ENCODE measurements at regions not wholly inside any gene's neighbourhood (a gene's known extent, or its start where the extent isn't known, plus 50 kb on each side); places are given as distances from the start of the nearest gene placed in this dataset.

- intact Hi-C loops (cut with DNase I), result no loop called here
- no peaks in the 10 kb centered on the region for H3K9me3 ChIP-seq
- no peak overlapping the region for H3K4me3 ChIP-seq (replicated peaks in 1 of 3)
- no peak overlapping the region for H3K27ac ChIP-seq
- WGBS, 2 donors, result 82 to 91% methylated on average over 3 of the region's 3 CpGs
- H3K4me1 ChIP-seq, result no peaks in the 10 kb centered on the region
- no peak for DNase-seq
- no peaks in the 10 kb centered on the region for H3K27me3 ChIP-seq
- H3K36me3 ChIP-seq, result no peaks in the 10 kb centered on the region
- TF ChIP-seq CTCF (IDR thresholded peaks at IDR 0.05), result no peak
- TF ChIP-seq POLR2A (IDR thresholded peaks at IDR 0.05), result no peak
Measured at GRCh38 chr5:161036296-161036695, 184.3 kb upstream of the ATP10B start.

DNA sequence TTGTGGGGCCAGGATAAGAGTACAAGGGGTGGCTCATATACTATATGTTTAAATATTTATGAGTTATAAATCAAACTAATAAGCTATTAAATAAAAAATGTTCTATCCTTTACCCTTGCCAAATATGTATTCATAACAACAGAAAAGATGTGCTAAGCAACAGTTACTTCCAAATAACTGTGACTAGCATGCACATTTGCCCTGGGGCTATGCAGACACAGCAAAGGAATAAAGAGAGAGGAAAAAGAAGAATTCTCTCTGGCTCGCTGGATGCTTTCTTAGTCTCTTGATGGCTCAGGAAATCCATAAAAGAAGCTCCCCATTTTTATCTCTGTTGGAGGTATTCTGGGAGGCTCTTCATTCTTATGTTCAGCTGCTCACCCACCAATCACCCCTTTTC, 182.4 kb upstream of the ATP10B start:
- Histone ChIP-seq H3K9me3 (no peaks in the 10 kb centered on the region), H3K4me3 (replicated peaks in 1 of 3) (no peak overlapping the region), H3K27me3 (no peaks in the 10 kb centered on the region), H3K27ac (no peak overlapping the region), H3K4me1 (no peaks in the 10 kb centered on the region), H3K36me3 (no peaks in the 10 kb centered on the region)
- WGBS, 2 donors, result 87 to 94% methylated on average over 1 of the region's 1 CpG
- no peak for DNase-seq
- intact Hi-C loops (cut with DNase I), result no loop called here
- TF ChIP-seq CTCF (IDR thresholded peaks at IDR 0.05) (no peak), POLR2A (IDR thresholded peaks at IDR 0.05) (no peak)

GRCh38 chr5:161030229-161030628, 178.2 kb upstream of the ATP10B start:
- Histone ChIP-seq H3K4me3 (replicated peaks in 1 of 3) (no peak overlapping the region), H3K36me3 (no peaks in the 10 kb centered on the region), H3K4me1 (no peaks in the 10 kb centered on the region), H3K27me3 (no peaks in the 10 kb centered on the region), H3K27ac (no peak overlapping the region), H3K9me3 (no peaks in the 10 kb centered on the region)
- no peak for DNase-seq
- 47% methylated on average over 3 of the region's 3 CpGs for WGBS, 2 donors
- TF ChIP-seq CTCF (IDR thresholded peaks at IDR 0.05) (no peak), POLR2A (IDR thresholded peaks at IDR 0.05) (no peak)
- intact Hi-C loops (cut with DNase I), result no loop called here

- H3K27ac ChIP-seq, result no peak overlapping the region
- H3K4me3 ChIP-seq (replicated peaks in 1 of 3), result no peak overlapping the region
- H3K27me3 ChIP-seq, result no peaks in the 10 kb centered on the region
- no peaks in the 10 kb centered on the region for H3K9me3 ChIP-seq
- DNase-seq, result no peak
- no peaks in the 10 kb centered on the region for H3K36me3 ChIP-seq
- intact Hi-C loops (cut with DNase I), result no loop called here
- TF ChIP-seq POLR2A (IDR thresholded peaks at IDR 0.05) (no peak), CTCF (IDR thresholded peaks at IDR 0.05) (no peak)
- no peaks in the 10 kb centered on the region for H3K4me1 ChIP-seq
Measured at GRCh38 chr5:161027763-161028162, 175.8 kb upstream of the ATP10B start.

DNA sequence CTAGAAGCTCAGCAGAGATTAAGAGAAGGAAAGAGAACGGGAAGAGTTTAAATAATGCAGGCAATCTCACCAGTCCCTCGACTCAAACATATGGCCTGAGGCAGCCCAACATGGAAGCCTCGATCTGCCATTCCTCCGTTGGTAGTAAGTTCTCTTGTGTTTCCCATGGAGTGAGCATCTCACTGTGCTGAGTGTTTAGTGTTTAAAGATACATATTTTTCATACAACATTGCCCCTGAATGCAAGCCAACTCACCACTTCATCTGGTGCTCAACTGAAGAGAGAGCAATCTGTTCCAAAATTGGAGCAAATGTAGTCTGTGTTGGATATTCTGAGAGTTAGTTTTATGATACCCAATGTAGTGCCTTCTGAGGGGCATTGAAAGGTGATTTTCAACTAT, 171.5 kb upstream of the ATP10B start:
- H3K27ac ChIP-seq, result no peak overlapping the region
- 86 to 89% methylated on average over 4 of the region's 4 CpGs for WGBS, 2 donors
- TF ChIP-seq POLR2A (IDR thresholded peaks at IDR 0.05) (no peak), CTCF (IDR thresholded peaks at IDR 0.05) (no peak)
- no peaks in the 10 kb centered on the region for H3K36me3 ChIP-seq
- no peaks in the 10 kb centered on the region for H3K9me3 ChIP-seq
- no peaks in the 10 kb centered on the region for H3K27me3 ChIP-seq
- H3K4me3 ChIP-seq (replicated peaks in 1 of 3), result no peak overlapping the region
- intact Hi-C loops (cut with DNase I), result no loop called here
- no peaks in the 10 kb centered on the region for H3K4me1 ChIP-seq
- DNase-seq, result no peak
